ENCODE measurements at regions not wholly inside any gene's neighbourhood (a gene's known extent, or its start where the extent isn't known, plus 50 kb on each side); places are given as distances from the start of the nearest gene placed in this dataset.

GRCh38 chr7:81135324-81135723 is 216.5 kb upstream of the SEMA3C start:
- Mint-ChIP-seq H3K27ac (no peak overlapping the region), H3K4me1 (no peaks in the 10 kb centered on the region), H3K4me3 (no peak overlapping the region), H3K27me3 (no peaks in the 10 kb centered on the region), H3K36me3 (no peaks in the 10 kb centered on the region), H3K9me3 (no peaks in the 10 kb centered on the region)
- no peak for DNase-seq

- no peaks in the 10 kb centered on the region for H3K36me3 Mint-ChIP-seq
- no peak overlapping the region for H3K4me3 Mint-ChIP-seq
- no peak for DNase-seq
- no peaks in the 10 kb centered on the region for H3K4me1 Mint-ChIP-seq
- no peaks in the 10 kb centered on the region for H3K27me3 Mint-ChIP-seq
- peaks cover 18% of the 10 kb centered on the region for H3K9me3 Mint-ChIP-seq
- no peak overlapping the region for H3K27ac Mint-ChIP-seq
These were observed 209.2 kb upstream of the SEMA3C start for GRCh38 chr7:81128011-81128410.

DNA sequence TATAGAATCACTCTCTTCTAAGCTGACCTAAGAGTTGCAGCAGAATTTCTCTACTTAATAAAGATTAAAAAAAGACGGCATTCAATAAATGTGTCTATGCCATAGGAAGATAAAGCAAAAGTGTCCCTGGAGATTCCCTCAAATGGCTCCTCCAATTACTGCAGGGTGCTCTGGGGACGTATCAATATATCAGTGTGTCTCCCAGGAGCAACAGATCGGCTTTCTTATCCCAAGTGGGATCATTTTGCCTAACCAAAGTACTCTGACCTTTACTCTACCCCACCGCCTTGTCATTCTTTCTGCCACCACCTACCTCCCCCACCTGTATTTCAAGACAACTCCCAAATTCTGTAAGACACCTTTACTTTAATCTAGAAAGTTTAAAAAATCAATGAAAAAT is 202.0 kb upstream of the SEMA3C start:
- Mint-ChIP-seq H3K27me3 (no peaks in the 10 kb centered on the region), H3K4me1 (no peaks in the 10 kb centered on the region), H3K9me3 (no peaks in the 10 kb centered on the region), H3K36me3 (no peaks in the 10 kb centered on the region), H3K27ac (no peak overlapping the region), H3K4me3 (no peak overlapping the region)
- no peak for DNase-seq

DNA sequence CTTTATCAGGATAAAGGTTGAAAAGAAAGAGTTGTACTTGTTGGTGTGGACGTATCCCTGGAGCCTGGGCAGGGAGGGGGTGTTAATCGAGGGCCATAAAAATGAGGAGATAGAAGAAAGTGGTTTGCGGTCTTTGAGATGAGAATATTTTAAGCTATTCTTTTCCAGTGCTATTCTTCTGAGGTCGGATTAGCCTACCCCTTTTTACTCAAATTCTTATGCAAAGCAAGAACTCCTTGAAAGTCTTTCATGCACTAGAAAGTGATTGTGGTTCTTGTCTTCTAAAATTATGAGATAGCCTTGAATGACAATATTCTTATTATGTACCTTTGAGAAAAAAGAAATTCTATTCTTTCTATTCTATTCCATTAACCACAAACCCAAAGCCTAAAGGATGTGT is 201.3 kb upstream of the SEMA3C start:
- Mint-ChIP-seq H3K4me3 (no peak overlapping the region), H3K27ac (no peak overlapping the region), H3K27me3 (no peaks in the 10 kb centered on the region), H3K36me3 (no peaks in the 10 kb centered on the region), H3K4me1 (no peaks in the 10 kb centered on the region), H3K9me3 (no peaks in the 10 kb centered on the region)
- no peak for DNase-seq

- no peak overlapping the region for H3K27ac Mint-ChIP-seq
- H3K4me1 Mint-ChIP-seq, result no peaks in the 10 kb centered on the region
- no peaks in the 10 kb centered on the region for H3K27me3 Mint-ChIP-seq
- no peaks in the 10 kb centered on the region for H3K9me3 Mint-ChIP-seq
- no peak overlapping the region for H3K4me3 Mint-ChIP-seq
- H3K36me3 Mint-ChIP-seq, result no peaks in the 10 kb centered on the region
- no peak for DNase-seq
These were observed 195.8 kb upstream of the SEMA3C start for GRCh38 chr7:81114633-81115032.

DNA sequence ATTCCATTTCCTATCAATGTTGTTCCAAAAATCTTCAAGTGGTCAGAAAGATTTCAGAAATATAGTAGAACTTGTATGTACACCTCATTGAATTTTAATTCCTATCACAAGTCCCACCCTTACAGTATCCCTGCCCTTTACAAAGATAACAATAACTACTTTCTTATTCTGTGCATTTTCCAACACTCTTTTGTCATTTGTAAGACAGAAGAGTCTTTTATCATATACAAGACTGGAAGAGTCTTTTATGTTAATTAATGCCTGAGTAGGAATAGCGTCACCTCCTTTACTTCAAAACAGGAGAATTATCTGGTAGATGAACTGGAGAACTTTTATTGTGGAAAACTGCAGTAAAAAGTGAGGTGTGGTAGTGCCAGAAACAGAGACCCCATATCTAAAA is 193.9 kb upstream of the SEMA3C start:
- Mint-ChIP-seq H3K9me3 (no peaks in the 10 kb centered on the region), H3K27ac (no peak overlapping the region), H3K27me3 (no peaks in the 10 kb centered on the region), H3K4me1 (no peaks in the 10 kb centered on the region), H3K36me3 (no peaks in the 10 kb centered on the region), H3K4me3 (no peak overlapping the region)
- DNase-seq, result no peak

DNA sequence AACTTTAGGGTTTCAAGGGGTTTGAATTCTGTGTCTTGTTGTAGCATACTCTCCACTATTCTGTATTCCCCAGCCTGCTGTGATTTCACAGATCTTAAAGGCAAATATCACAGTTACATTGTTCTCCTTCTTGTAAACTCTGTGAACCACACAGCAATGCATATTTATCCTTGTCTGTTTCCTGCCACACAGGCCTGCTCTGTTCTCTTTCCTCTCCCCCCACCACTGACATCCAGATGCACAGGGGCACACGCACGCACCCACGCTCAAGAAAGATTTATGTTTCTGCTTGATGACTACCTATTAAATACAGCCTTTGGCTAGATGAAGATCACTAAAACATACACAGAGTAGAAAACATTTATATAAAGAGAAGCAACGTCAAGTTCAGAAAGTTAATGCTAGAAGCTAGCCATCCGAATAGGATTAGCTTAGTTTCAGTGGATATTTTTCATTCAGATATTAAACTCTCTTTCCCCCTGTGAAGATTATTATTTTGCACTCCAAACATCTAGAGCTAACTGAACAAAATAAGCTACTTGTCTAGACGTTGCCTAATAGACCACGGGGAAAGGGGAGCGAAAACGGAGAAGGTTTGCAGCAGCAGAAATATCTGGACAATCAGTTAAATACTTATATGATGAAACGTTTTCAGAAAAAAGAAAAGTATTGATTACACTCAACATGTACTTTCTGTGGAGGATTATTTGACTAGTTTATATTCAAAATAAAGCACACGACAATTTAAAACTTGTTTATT is 193.1 kb upstream of the SEMA3C start:
- H3K36me3 Mint-ChIP-seq, result no peaks in the 10 kb centered on the region
- no peaks in the 10 kb centered on the region for H3K27me3 Mint-ChIP-seq
- DNase-seq, result no peak
- no peak overlapping the region for H3K27ac Mint-ChIP-seq
- no peaks in the 10 kb centered on the region for H3K9me3 Mint-ChIP-seq
- H3K4me3 Mint-ChIP-seq, result no peak overlapping the region
- H3K4me1 Mint-ChIP-seq, result no peaks in the 10 kb centered on the region

GRCh38 chr7:81111358-81111757 is 192.5 kb upstream of the SEMA3C start:
- H3K9me3 Mint-ChIP-seq, result no peaks in the 10 kb centered on the region
- H3K27ac Mint-ChIP-seq, result no peak overlapping the region
- no peak overlapping the region for H3K4me3 Mint-ChIP-seq
- no peaks in the 10 kb centered on the region for H3K4me1 Mint-ChIP-seq
- DNase-seq, result no peak
- H3K36me3 Mint-ChIP-seq, result no peaks in the 10 kb centered on the region
- no peaks in the 10 kb centered on the region for H3K27me3 Mint-ChIP-seq

DNA sequence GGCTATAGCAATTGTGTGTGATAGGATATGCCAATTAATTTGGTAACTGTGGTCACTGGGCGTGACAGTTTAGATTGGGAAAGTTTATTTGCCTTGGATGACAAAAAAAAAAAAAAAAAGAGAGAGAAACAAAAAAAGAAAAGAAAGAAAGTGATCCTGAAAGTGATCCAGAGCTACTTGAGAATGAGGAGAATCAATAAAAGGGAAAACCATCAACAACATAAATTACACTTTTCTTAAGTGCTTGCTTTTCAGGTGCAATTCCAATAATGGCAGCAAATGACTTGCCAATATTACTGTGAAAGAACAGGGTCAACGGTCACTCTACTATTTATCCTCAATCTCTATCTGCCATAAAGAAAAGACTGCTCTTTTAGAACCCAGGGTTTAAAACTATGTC is 191.8 kb upstream of the SEMA3C start:
- H3K9me3 Mint-ChIP-seq, result no peaks in the 10 kb centered on the region
- H3K4me3 Mint-ChIP-seq, result no peak overlapping the region
- H3K27ac Mint-ChIP-seq, result no peak overlapping the region
- no peaks in the 10 kb centered on the region for H3K27me3 Mint-ChIP-seq
- H3K4me1 Mint-ChIP-seq, result no peaks in the 10 kb centered on the region
- DNase-seq, result no peak
- H3K36me3 Mint-ChIP-seq, result no peaks in the 10 kb centered on the region

- no peak for DNase-seq
- Mint-ChIP-seq H3K4me3 (no peak overlapping the region), H3K27ac (no peak overlapping the region), H3K27me3 (no peaks in the 10 kb centered on the region), H3K36me3 (no peaks in the 10 kb centered on the region), H3K4me1 (no peaks in the 10 kb centered on the region), H3K9me3 (no peaks in the 10 kb centered on the region)
These were observed 179.4 kb upstream of the SEMA3C start for GRCh38 chr7:81098213-81098612.

DNA sequence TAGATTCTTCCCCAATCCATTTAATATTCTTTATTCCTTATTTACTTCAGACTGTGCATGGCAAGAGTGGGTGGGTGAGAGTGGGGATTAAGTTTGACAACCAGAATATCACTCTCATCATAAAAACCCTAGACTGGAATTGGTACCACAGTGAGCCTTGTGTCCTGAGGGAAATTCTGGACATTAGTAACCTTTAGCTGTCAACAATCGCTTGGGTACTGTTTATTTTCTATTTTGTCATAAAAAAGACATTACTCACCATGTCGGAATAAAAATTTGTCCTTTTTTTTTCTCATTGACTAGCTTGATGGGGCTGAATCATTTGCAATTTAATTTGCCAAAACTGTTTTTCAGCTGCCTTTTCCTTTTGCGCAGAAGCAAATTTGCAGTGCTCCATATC is 176.1 kb upstream of the SEMA3C start:
- H3K27ac Mint-ChIP-seq, result no peak overlapping the region
- H3K36me3 Mint-ChIP-seq, result no peaks in the 10 kb centered on the region
- no peak for DNase-seq
- no peaks in the 10 kb centered on the region for H3K27me3 Mint-ChIP-seq
- H3K4me3 Mint-ChIP-seq, result no peak overlapping the region
- no peaks in the 10 kb centered on the region for H3K4me1 Mint-ChIP-seq
- H3K9me3 Mint-ChIP-seq, result no peaks in the 10 kb centered on the region

DNA sequence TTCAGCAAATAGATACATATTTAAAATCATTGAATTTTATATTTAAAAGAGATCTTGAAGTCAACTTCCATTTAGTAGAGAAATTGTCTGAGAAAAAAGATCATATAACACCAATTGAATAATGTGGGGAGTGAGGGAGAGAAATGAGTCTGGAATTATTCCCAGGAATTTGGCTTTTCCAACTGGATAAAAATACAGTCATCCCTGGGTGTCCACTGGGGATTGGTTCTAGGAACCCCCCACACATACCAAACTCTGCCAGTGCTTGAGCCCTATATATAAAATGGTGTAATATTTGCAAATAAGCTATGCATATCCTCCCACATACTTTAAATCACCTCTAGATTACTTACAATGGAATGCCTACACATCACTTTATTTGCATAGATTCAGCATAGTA is 162.8 kb upstream of the SEMA3C start:
- Mint-ChIP-seq H3K4me3 (no peak overlapping the region), H3K9me3 (peaks cover 3% of the 10 kb centered on the region), H3K4me1 (no peaks in the 10 kb centered on the region), H3K36me3 (no peaks in the 10 kb centered on the region), H3K27ac (no peak overlapping the region), H3K27me3 (no peaks in the 10 kb centered on the region)
- no peak for DNase-seq

GRCh38 chr7:81080553-81080952 is 161.7 kb upstream of the SEMA3C start:
- DNase-seq, result no peak
- Mint-ChIP-seq H3K9me3 (peaks cover 3% of the 10 kb centered on the region), H3K4me1 (no peaks in the 10 kb centered on the region), H3K27ac (no peak overlapping the region), H3K4me3 (no peak overlapping the region), H3K27me3 (no peaks in the 10 kb centered on the region), H3K36me3 (no peaks in the 10 kb centered on the region)

- no peak for DNase-seq
- Mint-ChIP-seq H3K27me3 (no peaks in the 10 kb centered on the region), H3K4me1 (no peaks in the 10 kb centered on the region), H3K36me3 (no peaks in the 10 kb centered on the region), H3K27ac (no peak overlapping the region), H3K9me3 (peaks cover 3% of the 10 kb centered on the region), H3K4me3 (no peak overlapping the region)
These were observed 160.9 kb upstream of the SEMA3C start for GRCh38 chr7:81079746-81080145.

GRCh38 chr7:81075150-81075549 is 156.3 kb upstream of the SEMA3C start:
- DNase-seq, result no peak
- H3K36me3 Mint-ChIP-seq, result no peaks in the 10 kb centered on the region
- H3K27me3 Mint-ChIP-seq, result no peaks in the 10 kb centered on the region
- peaks cover 3% of the 10 kb centered on the region for H3K9me3 Mint-ChIP-seq
- H3K27ac Mint-ChIP-seq, result no peak overlapping the region
- H3K4me1 Mint-ChIP-seq, result no peaks in the 10 kb centered on the region
- no peak overlapping the region for H3K4me3 Mint-ChIP-seq

- no peaks in the 10 kb centered on the region for H3K4me1 Mint-ChIP-seq
- no peak for DNase-seq
- H3K9me3 Mint-ChIP-seq, result peaks cover 3% of the 10 kb centered on the region
- H3K27ac Mint-ChIP-seq, result no peak overlapping the region
- no peaks in the 10 kb centered on the region for H3K27me3 Mint-ChIP-seq
- H3K4me3 Mint-ChIP-seq, result no peak overlapping the region
- H3K36me3 Mint-ChIP-seq, result no peaks in the 10 kb centered on the region
These were observed 155.6 kb upstream of the SEMA3C start for GRCh38 chr7:81074406-81074805.

- no peak overlapping the region for H3K27ac Mint-ChIP-seq
- peaks cover 3% of the 10 kb centered on the region for H3K9me3 Mint-ChIP-seq
- no peaks in the 10 kb centered on the region for H3K4me1 Mint-ChIP-seq
- H3K4me3 Mint-ChIP-seq, result no peak overlapping the region
- H3K36me3 Mint-ChIP-seq, result no peaks in the 10 kb centered on the region
- H3K27me3 Mint-ChIP-seq, result no peaks in the 10 kb centered on the region
- DNase-seq, result no peak
These were observed 155.0 kb upstream of the SEMA3C start for GRCh38 chr7:81073931-81074251.
